GM12872 (cell line): ENCODE measurements at regions not wholly inside any gene's neighbourhood (a gene's known extent, or its start where the extent isn't known, plus 50 kb on each side); places are given as distances from the start of the nearest gene placed in this dataset.

Source experiments
- CTCF ChIP-seq: IDR thresholded peaks from 3 replicates; pipeline ENCODE4 v1.5.1; 2011; ENCODE audit warnings: low read depth, mild to moderate bottlenecking, low read length, moderate library complexity; ENCODE audit not compliant: insufficient read depth

- no peak for TF ChIP-seq CTCF
These were observed 411.1 kb upstream of the SPOCK3 start for GRCh38 chr4:167645358-167645757.

- no peak for TF ChIP-seq CTCF
These were observed 418.0 kb upstream of the SPOCK3 start for GRCh38 chr4:167652267-167652666.

GRCh38 chr4:167688660-167689142 is 403.6 kb upstream of the ANXA10 start:
- TF ChIP-seq CTCF: no peak

GRCh38 chr4:167702391-167702790 is 389.9 kb upstream of the ANXA10 start:
- no peak for TF ChIP-seq CTCF

GRCh38 chr4:167711517-167711916 is 380.8 kb upstream of the ANXA10 start:
- TF ChIP-seq CTCF: no peak

- TF ChIP-seq CTCF: no peak
These were observed 378.6 kb upstream of the ANXA10 start for GRCh38 chr4:167713756-167714155.

- TF ChIP-seq CTCF: no peak
These were observed 377.2 kb upstream of the ANXA10 start for GRCh38 chr4:167715176-167715575.

GRCh38 chr4:167717495-167717894 is 374.8 kb upstream of the ANXA10 start:
- no peak for TF ChIP-seq CTCF
